Neuron (in vitro differentiated cells): ENCODE measurements at regions not wholly inside any gene's neighbourhood (a gene's known extent, or its start where the extent isn't known, plus 50 kb on each side); places are given as distances from the start of the nearest gene placed in this dataset.

Source experiments
- H2AFZ ChIP-seq: one replicate; pipeline ENCODE4 v1.6.1; 2013; ENCODE audit warnings: low read depth, mild to moderate bottlenecking, inconsistent platforms, low read length, moderate library complexity
- H3K27me3 ChIP-seq: one replicate; pipeline ENCODE4 v1.6.1; 2013; ENCODE audit warnings: low read length; ENCODE audit not compliant: insufficient read depth
- H3K36me3 ChIP-seq: one replicate; pipeline ENCODE4 v1.6.1; 2013; ENCODE audit warnings: low read length; ENCODE audit not compliant: insufficient read depth
- H3K4me1 ChIP-seq: one replicate; pipeline ENCODE4 v1.6.1; 2013; ENCODE audit warnings: low read length; ENCODE audit not compliant: insufficient read depth
- H3K4me3 ChIP-seq: 2 replicates; pipeline ENCODE4 v1.5.1; 2013; ENCODE audit warnings: mild to moderate bottlenecking, low read length, moderate library complexity
- H3K9me3 ChIP-seq: one replicate; pipeline ENCODE4 v1.6.1; 2013; ENCODE audit warnings: low read length

GRCh38 chr11:114982141-114982540 is 303.8 kb downstream of the NXPE2 start:
- Histone ChIP-seq H2AFZ (no peak overlapping the region), H3K4me3 (no peak overlapping the region), H3K4me1 (peaks cover 11% of the 10 kb centered on the region), H3K36me3 (no peaks in the 10 kb centered on the region), H3K9me3 (no peaks in the 10 kb centered on the region), H3K27me3 (peaks cover 3% of the 10 kb centered on the region)

GRCh38 chr11:114984611-114985163 is 306.4 kb downstream of the NXPE2 start:
- Histone ChIP-seq H3K4me1 (no peaks in the 10 kb centered on the region), H3K4me3 (no peak overlapping the region), H3K27me3 (peaks cover 6% of the 10 kb centered on the region), H3K9me3 (no peaks in the 10 kb centered on the region), H2AFZ (no peak overlapping the region), H3K36me3 (no peaks in the 10 kb centered on the region)

GRCh38 chr11:114986365-114986764 is 308.0 kb downstream of the NXPE2 start:
- no peak overlapping the region for H2AFZ ChIP-seq
- H3K27me3 ChIP-seq: peaks cover 7% of the 10 kb centered on the region
- H3K4me1 ChIP-seq: no peaks in the 10 kb centered on the region
- H3K4me3 ChIP-seq: no peak overlapping the region
- no peaks in the 10 kb centered on the region for H3K36me3 ChIP-seq
- H3K9me3 ChIP-seq: no peaks in the 10 kb centered on the region

GRCh38 chr11:114987186-114987760 is 308.9 kb downstream of the NXPE2 start:
- H3K27me3 ChIP-seq: peaks cover 11% of the 10 kb centered on the region
- H2AFZ ChIP-seq: no peak overlapping the region
- no peaks in the 10 kb centered on the region for H3K4me1 ChIP-seq
- no peak overlapping the region for H3K4me3 ChIP-seq
- H3K36me3 ChIP-seq: no peaks in the 10 kb centered on the region
- no peaks in the 10 kb centered on the region for H3K9me3 ChIP-seq

- Histone ChIP-seq H3K9me3 (no peaks in the 10 kb centered on the region), H3K27me3 (peaks cover 11% of the 10 kb centered on the region), H3K36me3 (no peaks in the 10 kb centered on the region), H3K4me1 (no peaks in the 10 kb centered on the region), H2AFZ (no peak overlapping the region), H3K4me3 (no peak overlapping the region)
Observed at GRCh38 chr11:114988644-114989043, 310.3 kb downstream of the NXPE2 start.

- Histone ChIP-seq H3K36me3 (no peaks in the 10 kb centered on the region), H3K9me3 (no peaks in the 10 kb centered on the region), H3K4me1 (no peaks in the 10 kb centered on the region), H2AFZ (no peak overlapping the region), H3K27me3 (peaks cover 11% of the 10 kb centered on the region), H3K4me3 (no peak overlapping the region)
Observed at GRCh38 chr11:114989536-114989935, 311.2 kb downstream of the NXPE2 start.

GRCh38 chr11:115005663-115006062 is 327.3 kb downstream of the NXPE2 start:
- Histone ChIP-seq H2AFZ (no peak overlapping the region), H3K36me3 (no peaks in the 10 kb centered on the region), H3K4me1 (no peaks in the 10 kb centered on the region), H3K9me3 (no peaks in the 10 kb centered on the region), H3K4me3 (no peak overlapping the region), H3K27me3 (no peaks in the 10 kb centered on the region)

- Histone ChIP-seq H3K27me3 (no peaks in the 10 kb centered on the region), H3K9me3 (no peaks in the 10 kb centered on the region), H3K4me1 (no peaks in the 10 kb centered on the region), H3K4me3 (no peak overlapping the region), H3K36me3 (no peaks in the 10 kb centered on the region), H2AFZ (no peak overlapping the region)
Observed at GRCh38 chr11:115007851-115008250, 329.5 kb downstream of the NXPE2 start.

- Histone ChIP-seq H2AFZ (no peak overlapping the region), H3K36me3 (no peaks in the 10 kb centered on the region), H3K9me3 (no peaks in the 10 kb centered on the region), H3K4me3 (no peak overlapping the region), H3K27me3 (no peaks in the 10 kb centered on the region), H3K4me1 (no peaks in the 10 kb centered on the region)
Observed at GRCh38 chr11:115008799-115009198, 330.5 kb downstream of the NXPE2 start.

- H2AFZ ChIP-seq: no peak overlapping the region
- no peaks in the 10 kb centered on the region for H3K36me3 ChIP-seq
- H3K4me1 ChIP-seq: no peaks in the 10 kb centered on the region
- no peaks in the 10 kb centered on the region for H3K27me3 ChIP-seq
- no peak overlapping the region for H3K4me3 ChIP-seq
- H3K9me3 ChIP-seq: no peaks in the 10 kb centered on the region
Observed at GRCh38 chr11:115017529-115017928, 339.2 kb downstream of the NXPE2 start.

GRCh38 chr11:115030166-115030565 is 351.8 kb downstream of the NXPE2 start:
- no peak overlapping the region for H3K4me3 ChIP-seq
- no peaks in the 10 kb centered on the region for H3K27me3 ChIP-seq
- H2AFZ ChIP-seq: no peak overlapping the region
- no peaks in the 10 kb centered on the region for H3K36me3 ChIP-seq
- no peaks in the 10 kb centered on the region for H3K9me3 ChIP-seq
- H3K4me1 ChIP-seq: no peaks in the 10 kb centered on the region

- no peaks in the 10 kb centered on the region for H3K36me3 ChIP-seq
- H3K9me3 ChIP-seq: no peaks in the 10 kb centered on the region
- no peaks in the 10 kb centered on the region for H3K27me3 ChIP-seq
- no peaks in the 10 kb centered on the region for H3K4me1 ChIP-seq
- no peak overlapping the region for H2AFZ ChIP-seq
- no peak overlapping the region for H3K4me3 ChIP-seq
Observed at GRCh38 chr11:115036406-115037180, 358.3 kb downstream of the NXPE2 start.

- Histone ChIP-seq H3K4me3 (no peak overlapping the region), H3K36me3 (no peaks in the 10 kb centered on the region), H3K9me3 (no peaks in the 10 kb centered on the region), H3K4me1 (peaks cover 10% of the 10 kb centered on the region), H3K27me3 (no peaks in the 10 kb centered on the region), H2AFZ (no peak overlapping the region)
Observed at GRCh38 chr11:115042002-115042401, 363.7 kb downstream of the NXPE2 start.
